ENCODE measurements at regions not wholly inside any gene's neighbourhood (a gene's known extent, or its start where the extent isn't known, plus 50 kb on each side); places are given as distances from the start of the nearest gene placed in this dataset.

- no peak for DNase-seq (ENCODE audit: low read depth, low spot score)
- Mint-ChIP-seq H3K27ac (ENCODE audit: unreplicated experiment) (no peak overlapping the region), H3K4me1 (no peaks in the 10 kb centered on the region), H3K36me3 (ENCODE audit: low read depth) (peaks cover 2% of the 10 kb centered on the region), H3K9me3 (no peaks in the 10 kb centered on the region), H3K4me3 (no peak overlapping the region), H3K27me3 (ENCODE audit: low read depth) (no peaks in the 10 kb centered on the region)
- TF ChIP-seq CTCF (conservative IDR thresholded peaks at IDR 0.05) = no peak
Measured at GRCh38 chr13:109608503-109608902, 177.9 kb downstream of the IRS2 start.

GRCh38 chr13:109608059-109608458, 178.3 kb downstream of the IRS2 start:
- DNase-seq (ENCODE audit: low read depth, low spot score) = no peak
- Mint-ChIP-seq H3K4me3 (no peak overlapping the region), H3K9me3 (no peaks in the 10 kb centered on the region), H3K4me1 (no peaks in the 10 kb centered on the region), H3K36me3 (ENCODE audit: low read depth) (peaks cover 2% of the 10 kb centered on the region), H3K27me3 (ENCODE audit: low read depth) (no peaks in the 10 kb centered on the region), H3K27ac (ENCODE audit: unreplicated experiment) (no peak overlapping the region)
- TF ChIP-seq CTCF (conservative IDR thresholded peaks at IDR 0.05) = no peak

- TF ChIP-seq CTCF (conservative IDR thresholded peaks at IDR 0.05) = no peak
- Mint-ChIP-seq H3K27me3 (ENCODE audit: low read depth) (no peaks in the 10 kb centered on the region), H3K4me3 (no peak overlapping the region), H3K27ac (ENCODE audit: unreplicated experiment) (no peak overlapping the region), H3K4me1 (no peaks in the 10 kb centered on the region), H3K9me3 (no peaks in the 10 kb centered on the region), H3K36me3 (ENCODE audit: low read depth) (peaks cover 2% of the 10 kb centered on the region)
- DNase-seq (ENCODE audit: low read depth, low spot score) = no peak
Measured at GRCh38 chr13:109606520-109606919, 179.9 kb downstream of the IRS2 start.

- H3K9me3 Mint-ChIP-seq = no peaks in the 10 kb centered on the region
- H3K27ac Mint-ChIP-seq (ENCODE audit: unreplicated experiment) = no peak overlapping the region
- TF ChIP-seq CTCF (conservative IDR thresholded peaks at IDR 0.05) = no peak
- H3K4me1 Mint-ChIP-seq = no peaks in the 10 kb centered on the region
- no peak overlapping the region for H3K4me3 Mint-ChIP-seq
- H3K36me3 Mint-ChIP-seq (ENCODE audit: low read depth) = peaks cover 2% of the 10 kb centered on the region
- H3K27me3 Mint-ChIP-seq (ENCODE audit: low read depth) = no peaks in the 10 kb centered on the region
- DNase-seq (ENCODE audit: low read depth, low spot score) = no peak
Measured at GRCh38 chr13:109605846-109606245, 180.5 kb downstream of the IRS2 start.

- Mint-ChIP-seq H3K4me1 (no peaks in the 10 kb centered on the region), H3K36me3 (ENCODE audit: low read depth) (peaks cover 2% of the 10 kb centered on the region), H3K9me3 (no peaks in the 10 kb centered on the region), H3K27me3 (ENCODE audit: low read depth) (no peaks in the 10 kb centered on the region), H3K27ac (ENCODE audit: unreplicated experiment) (no peak overlapping the region), H3K4me3 (no peak overlapping the region)
- no peak for TF ChIP-seq CTCF (conservative IDR thresholded peaks at IDR 0.05)
- no peak for DNase-seq (ENCODE audit: low read depth, low spot score)
Measured at GRCh38 chr13:109604894-109605293, 181.5 kb downstream of the IRS2 start.

GRCh38 chr13:109602356-109602755, 184.0 kb downstream of the IRS2 start:
- Mint-ChIP-seq H3K27ac (ENCODE audit: unreplicated experiment) (no peak overlapping the region), H3K27me3 (ENCODE audit: low read depth) (no peaks in the 10 kb centered on the region), H3K9me3 (no peaks in the 10 kb centered on the region), H3K36me3 (ENCODE audit: low read depth) (peaks cover 2% of the 10 kb centered on the region), H3K4me3 (no peak overlapping the region), H3K4me1 (no peaks in the 10 kb centered on the region)
- no peak for DNase-seq (ENCODE audit: low read depth, low spot score)
- TF ChIP-seq CTCF (conservative IDR thresholded peaks at IDR 0.05) = no peak

All from neural crest cell (in vitro differentiated cells).